ENCODE measurements at regions not wholly inside any gene's neighbourhood (a gene's known extent, or its start where the extent isn't known, plus 50 kb on each side); places are given as distances from the start of the nearest gene placed in this dataset.

- no peak for TF ChIP-seq CTCF (IDR thresholded peaks at IDR 0.05 in 2 of 3, conservative IDR thresholded peaks at IDR 0.05 in 1 of 3; ENCODE audit: control insufficient read depth in 2 of 3, extremely low read depth in 1 of 3, insufficient read depth in 1 of 3, low read depth in 3 of 3, low read length in 3 of 3)
- no peak for TF ChIP-seq ASH2L (IDR thresholded peaks at IDR 0.05; ENCODE audit: borderline replicate concordance, low read depth)
- no peak for TF ChIP-seq HDGF (IDR thresholded peaks at IDR 0.05)
- no peak for TF ChIP-seq EZH2 (IDR thresholded peaks at IDR 0.05; ENCODE audit: borderline replicate concordance, control insufficient read depth, low read depth, low read length)
- TF ChIP-seq CEBPB (IDR thresholded peaks at IDR 0.05; ENCODE audit: borderline replicate concordance in 1 of 2, low read depth in 2 of 2, low read length in 2 of 2), result no peak
- no peak for TF ChIP-seq ZBTB40 (IDR thresholded peaks at IDR 0.05; ENCODE audit: borderline replicate concordance)
- no peak for TF ChIP-seq ZNF274 (IDR thresholded peaks at IDR 0.05; ENCODE audit: insufficient read depth, insufficient read length)
- no peak for TF ChIP-seq NFYB (IDR thresholded peaks at IDR 0.05; ENCODE audit: insufficient read depth, low read depth, low read length)
- no peak for TF ChIP-seq ELK1 (IDR thresholded peaks at IDR 0.05; ENCODE audit: low read depth, low read length)
- TF ChIP-seq NFIC (IDR thresholded peaks at IDR 0.05; ENCODE audit: low read depth, low read length), result no peak
- TF ChIP-seq RAD21 (IDR thresholded peaks at IDR 0.05; ENCODE audit: insufficient read depth, low read depth, low read length), result no peak
Observed at GRCh38 chr3:109656225-109656624, 318.9 kb upstream of the DPPA4 start.

Measured in GM12878 (cell line).